Endothelial cell of umbilical vein (primary cell): ENCODE measurements at regions not wholly inside any gene's neighbourhood (a gene's known extent, or its start where the extent isn't known, plus 50 kb on each side); places are given as distances from the start of the nearest gene placed in this dataset.
A peak's percentile ranks its signal among the peaks of the same experiment; 100 is the strongest.

Source experiments
- BruUV-seq: library from RNA; stranded (reverse); fragments of 400-500 nt; replicated peaks from 2 replicates; lab custom pipeline; 2021; lab: Mats Ljungman, UMichigan
- CTCF ChIA-PET: fragments of 300-600, 350-600 bp; sonication (Branson Sonifier 250); formaldehyde crosslinking; loops from one replicate; lab custom pipeline; 2021; ENCODE audit warnings: antibody characterized with exemption, inconsistent platforms; lab: Charles Lee
- POLR2A ChIA-PET: fragments of 300-600, 350-600 bp; sonication (Branson Sonifier 250); formaldehyde crosslinking; loops from one replicate; lab custom pipeline; 2021; ENCODE audit warnings: antibody characterized with exemption, inconsistent platforms; lab: Charles Lee
- DNase-seq: peaks from one replicate; pipeline ENCODE4 v3.0.0-alpha.2; 2011; ENCODE audit warnings: low read depth, low spot score
- FAIRE-seq: peaks from 2 replicates; lab custom pipeline; 2011; peaks lifted over from hg19 to GRCh38; lab: Jason Lieb, UNC
- H2AFZ ChIP-seq: 2 replicates; pipeline ENCODE4 v1.6.0; 2012; ENCODE audit warnings: low read depth, low read length, control low read depth, inconsistent platforms
- H3K27ac ChIP-seq: 2 replicates; pipeline ENCODE4 v1.5.1; 2011; ENCODE audit warnings: low read depth, mild to moderate bottlenecking, control low read depth, low read length, moderate library complexity; ENCODE audit not compliant: insufficient read depth
- H3K27me3 ChIP-seq, 2 experiments: 2 replicates each; pipeline versions ENCODE4 v1.6.0 to v1.6.1; 2011; ENCODE audit warnings: low read length in 2 of 2, mixed read lengths in 1 of 2; ENCODE audit not compliant: control insufficient read depth in 2 of 2, insufficient read depth in 2 of 2
- H3K36me3 ChIP-seq, 2 experiments: 2 replicates in 1 of 2; 3 replicates in 1 of 2; pipeline ENCODE4 v1.5.1; 2011; ENCODE audit warnings: low read length in 2 of 2, mild to moderate bottlenecking in 1 of 2, moderate library complexity in 1 of 2; ENCODE audit not compliant: control insufficient read depth in 2 of 2, insufficient read depth in 2 of 2; ENCODE audit errors: extremely low read depth in 1 of 2
- H3K4me1 ChIP-seq: 3 replicates; pipeline ENCODE4 v1.5.1; 2011; ENCODE audit warnings: mild to moderate bottlenecking, low read length; ENCODE audit not compliant: control insufficient read depth, insufficient read depth; ENCODE audit errors: extremely low read depth
- H3K4me2 ChIP-seq: 2 replicates; pipeline ENCODE4 v1.6.1; 2011; ENCODE audit warnings: low read length, control low read depth, mixed read lengths; ENCODE audit not compliant: insufficient read depth
- H3K4me3 ChIP-seq, 3 experiments: fragments of 200-600 bp in 1 of 3; sonication (generic), shearing (Covaris generic) in 1 of 3; replicated peaks in 1 of 3; 2 replicates each; pipeline ENCODE4 v1.5.1; 2011 to 2016; ENCODE audit warnings: control low read depth in 3 of 3, low read length in 3 of 3, mild to moderate bottlenecking in 2 of 3, inconsistent platforms in 1 of 3, low read depth in 1 of 3, moderate library complexity in 1 of 3; ENCODE audit not compliant: insufficient read depth in 1 of 3
- H3K79me2 ChIP-seq: 2 replicates; pipeline ENCODE4 v1.6.0; 2012; ENCODE audit warnings: low read length, inconsistent platforms; ENCODE audit not compliant: control insufficient read depth, insufficient read depth
- H3K9ac ChIP-seq: replicated peaks from 2 replicates; pipeline ENCODE3; 2011; ENCODE audit warnings: low read length, control low read depth; ENCODE audit not compliant: insufficient read depth; ENCODE audit errors: extremely low read depth
- H3K9me1 ChIP-seq: replicated peaks from 3 replicates; pipeline ENCODE4 v1.6.0; 2011; ENCODE audit warnings: mild to moderate bottlenecking, low read length; ENCODE audit not compliant: control insufficient read depth, insufficient read depth; ENCODE audit errors: extremely low read depth
- H3K9me3 ChIP-seq: replicated peaks from 2 replicates; pipeline ENCODE4 v1.5.1; 2012; ENCODE audit warnings: low read length, inconsistent platforms; ENCODE audit not compliant: control insufficient read depth, insufficient read depth
- H4K20me1 ChIP-seq: replicated peaks from 2 replicates; pipeline ENCODE3; 2011; ENCODE audit warnings: mild to moderate bottlenecking, low read length; ENCODE audit not compliant: control insufficient read depth, insufficient read depth; ENCODE audit errors: extremely low read depth
- EZH2 ChIP-seq: IDR thresholded peaks from 2 replicates; pipeline ENCODE4 v1.6.1; 2012; ENCODE audit warnings: borderline replicate concordance, low read depth, mild to moderate bottlenecking, moderate library complexity, low read length, inconsistent platforms; ENCODE audit not compliant: severe bottlenecking
- GATA2 ChIP-seq: IDR thresholded peaks from 2 replicates; pipeline ENCODE4 v1.7.0; 2011; ENCODE audit warnings: low read depth, mild to moderate bottlenecking, moderate library complexity, mixed read lengths, low read length; ENCODE audit not compliant: insufficient read length, insufficient read depth
- JUN ChIP-seq: IDR thresholded peaks from 2 replicates; pipeline ENCODE4 v1.6.1; 2011; ENCODE audit warnings: borderline replicate concordance, low read depth; ENCODE audit not compliant: insufficient read length, insufficient read depth
- MYC ChIP-seq: IDR thresholded peaks from one replicate; pipeline ENCODE4 v1.6.1; 2011; ENCODE audit warnings: mild to moderate bottlenecking, low read depth, low read length
- POLR2A ChIP-seq: IDR thresholded peaks from 2 replicates; pipeline ENCODE4 v1.6.1; 2012; ENCODE audit warnings: low read depth, mild to moderate bottlenecking, control low read depth, low read length
- dilution Hi-C: fragments of 300-500 bp; cut with MboI; formaldehyde crosslinking; loops from one replicate; pipeline ENCODE4 v1.15.0; 2019; ENCODE audit warnings: low sequenced_read_pairs; ENCODE audit not compliant: extremely low pct_ligation_motif_present
- intact Hi-C: fragments of 100-400 bp; cut with micrococcal nuclease; formaldehyde crosslinking; loops from one replicate; pipeline ENCODE4 v1.10.0; 2022
- TF ChIP-seq, protein P1 (sequence below), 2 donors: IDR thresholded peaks; 1 replicate in 1 of 2; 2 replicates in 1 of 2; pipeline ENCODE4 v1.5.1; 2011; ENCODE audit warnings: low read length in 2 of 2, mild to moderate bottlenecking in 2 of 2, moderate library complexity in 2 of 2, control low read depth in 1 of 2, inconsistent platforms in 1 of 2, low read depth in 1 of 2; ENCODE audit not compliant: insufficient read depth in 1 of 2; ENCODE audit errors: extremely low read depth in 1 of 2
- TF ChIP-seq, protein P2 (sequence below): IDR thresholded peaks from 2 replicates; pipeline ENCODE4 v1.6.1; 2011; ENCODE audit not compliant: insufficient read depth, insufficient read length

- no peaks in the 10 kb centered on the region for H3K36me3 ChIP-seq
- no peak for TF ChIP-seq MYC
- TF ChIP-seq, protein P1, sequence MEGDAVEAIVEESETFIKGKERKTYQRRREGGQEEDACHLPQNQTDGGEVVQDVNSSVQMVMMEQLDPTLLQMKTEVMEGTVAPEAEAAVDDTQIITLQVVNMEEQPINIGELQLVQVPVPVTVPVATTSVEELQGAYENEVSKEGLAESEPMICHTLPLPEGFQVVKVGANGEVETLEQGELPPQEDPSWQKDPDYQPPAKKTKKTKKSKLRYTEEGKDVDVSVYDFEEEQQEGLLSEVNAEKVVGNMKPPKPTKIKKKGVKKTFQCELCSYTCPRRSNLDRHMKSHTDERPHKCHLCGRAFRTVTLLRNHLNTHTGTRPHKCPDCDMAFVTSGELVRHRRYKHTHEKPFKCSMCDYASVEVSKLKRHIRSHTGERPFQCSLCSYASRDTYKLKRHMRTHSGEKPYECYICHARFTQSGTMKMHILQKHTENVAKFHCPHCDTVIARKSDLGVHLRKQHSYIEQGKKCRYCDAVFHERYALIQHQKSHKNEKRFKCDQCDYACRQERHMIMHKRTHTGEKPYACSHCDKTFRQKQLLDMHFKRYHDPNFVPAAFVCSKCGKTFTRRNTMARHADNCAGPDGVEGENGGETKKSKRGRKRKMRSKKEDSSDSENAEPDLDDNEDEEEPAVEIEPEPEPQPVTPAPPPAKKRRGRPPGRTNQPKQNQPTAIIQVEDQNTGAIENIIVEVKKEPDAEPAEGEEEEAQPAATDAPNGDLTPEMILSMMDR (IDR thresholded peaks at IDR 0.05; ENCODE audit: extremely low read depth in 1 of 2, insufficient read depth in 1 of 2, low read depth in 1 of 2, low read length in 2 of 2) = peak in 1 of 2 donors; percentile 6
- no peak for TF ChIP-seq EZH2
- no peaks in the 10 kb centered on the region for H3K79me2 ChIP-seq
- no TSS peak for BruUV-seq
- no peak overlapping the region for H3K4me2 ChIP-seq
- ChIA-PET POLR2A (no interaction called here), CTCF (no interaction called here)
- no peak overlapping the region for H3K4me3 ChIP-seq
- DNase-seq (no peak), FAIRE-seq (no peak)
- intact Hi-C loops = no loop called here
- H3K9ac ChIP-seq = no peak overlapping the region
- no peak overlapping the region for H2AFZ ChIP-seq
- H3K27me3 ChIP-seq = peaks cover 3 to 5% of the 10 kb centered on the region in 2 experiments
- H3K9me3 ChIP-seq = no peaks in the 10 kb centered on the region
- no peaks in the 10 kb centered on the region for H3K4me1 ChIP-seq
- H3K9me1 ChIP-seq = no peaks in the 10 kb centered on the region
- H4K20me1 ChIP-seq = no peaks in the 10 kb centered on the region
- no peak overlapping the region for H3K27ac ChIP-seq
- dilution Hi-C loops = no loop called here
These were observed 382.2 kb upstream of the HNRNPA3 start for GRCh38 chr2:176830362-176830761.

DNA sequence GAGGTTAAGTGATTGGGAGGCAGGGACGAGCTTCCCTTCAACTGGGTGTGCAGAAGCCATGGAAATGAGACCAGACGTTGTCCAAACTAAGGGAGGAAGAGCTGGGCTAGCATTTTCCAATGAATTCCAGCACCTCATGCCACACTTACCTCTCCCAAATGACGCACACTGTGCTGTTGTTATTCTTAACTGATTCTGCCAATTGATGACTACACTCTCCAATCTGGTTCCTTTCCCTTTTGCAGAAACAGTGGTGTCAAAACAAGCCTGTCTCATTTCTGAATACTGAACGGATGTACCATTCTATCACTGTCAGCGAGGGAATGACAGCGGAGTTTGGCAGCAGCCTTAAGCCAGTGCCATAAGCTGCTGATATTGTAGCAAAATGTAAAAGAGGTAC lies 380.5 kb upstream of the HNRNPA3 start:
- Histone ChIP-seq H3K9me1 (no peaks in the 10 kb centered on the region), H3K79me2 (no peaks in the 10 kb centered on the region), H3K4me2 (no peak overlapping the region), H4K20me1 (no peaks in the 10 kb centered on the region), H3K27me3 (peaks cover 5 to 6% of the 10 kb centered on the region in 2 experiments), H3K36me3 (no peaks in the 10 kb centered on the region), H3K4me3 (no peak overlapping the region), H3K9me3 (no peaks in the 10 kb centered on the region), H3K27ac (no peak overlapping the region), H2AFZ (no peak overlapping the region), H3K4me1 (no peaks in the 10 kb centered on the region), H3K9ac (no peak overlapping the region)
- intact Hi-C loops (no loop called here), dilution Hi-C loops (no loop called here)
- ChIA-PET POLR2A (no interaction called here), CTCF (no interaction called here)
- DNase-seq = no peak
- no TSS peak for BruUV-seq
- no peak for TF ChIP-seq GATA2
- TF ChIP-seq JUN = no peak
- TF ChIP-seq MYC = no peak
- no peak for TF ChIP-seq POLR2A
- TF ChIP-seq, protein P2, sequence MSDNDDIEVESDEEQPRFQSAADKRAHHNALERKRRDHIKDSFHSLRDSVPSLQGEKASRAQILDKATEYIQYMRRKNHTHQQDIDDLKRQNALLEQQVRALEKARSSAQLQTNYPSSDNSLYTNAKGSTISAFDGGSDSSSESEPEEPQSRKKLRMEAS = no peak
- FAIRE-seq = no peak
